H1 (cell line): ENCODE measurements at regions not wholly inside any gene's neighbourhood (a gene's known extent, or its start where the extent isn't known, plus 50 kb on each side); places are given as distances from the start of the nearest gene placed in this dataset.

ENCODE experiments used
- ATF3 ChIP-seq: IDR thresholded peaks from 2 replicates; pipeline ENCODE4 v1.6.1; 2011; ENCODE audit warnings: low read depth, mild to moderate bottlenecking, low read length; ENCODE audit not compliant: insufficient read depth
- EZH2 ChIP-seq: fragments of 200-600 bp; sonication (generic); IDR thresholded peaks from 2 replicates; pipeline ENCODE4 v1.7.1; 2012; ENCODE audit warnings: low read depth, mild to moderate bottlenecking, moderate library complexity, low read length, inconsistent platforms; ENCODE audit not compliant: severe bottlenecking
- SIRT6 ChIP-seq: IDR thresholded peaks from one replicate; pipeline ENCODE4 v1.7.1; 2012; ENCODE audit warnings: low read length, inconsistent platforms

- TF ChIP-seq ATF3 (no peak), EZH2 (no peak), SIRT6 (no peak)
Observed at GRCh38 chr2:67898595-67898994, 164.2 kb downstream of the C1D start (continued).
